ENCODE measurements at regions not wholly inside any gene's neighbourhood (a gene's known extent, or its start where the extent isn't known, plus 50 kb on each side); places are given as distances from the start of the nearest gene placed in this dataset.

DNA sequence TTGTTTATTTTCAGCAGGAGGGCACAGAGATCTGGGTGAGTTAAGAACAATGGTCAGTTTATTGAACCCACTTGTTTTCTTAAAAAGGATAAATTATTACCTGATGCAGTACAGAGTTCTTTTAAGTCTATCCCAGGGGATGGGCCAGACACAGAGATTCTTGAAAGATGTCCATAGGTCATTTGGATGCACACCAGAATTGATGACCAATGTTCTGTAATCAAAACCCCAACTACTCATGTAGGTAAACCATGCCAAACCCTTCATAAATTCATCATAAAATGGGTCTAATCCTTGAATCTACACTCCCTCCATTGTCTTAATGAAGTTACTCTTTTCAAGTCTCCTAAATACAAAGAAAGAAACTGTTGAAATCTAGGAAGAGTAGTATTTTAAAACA lies 273.0 kb upstream of the COL8A1 start:
- intact Hi-C loops (cut with DNase I) = no loop called here
- Histone ChIP-seq H3K27ac (no peak overlapping the region), H3K36me3 (no peaks in the 10 kb centered on the region), H3K9me3 (no peaks in the 10 kb centered on the region), H3K27me3 (ENCODE audit: low read depth) (no peaks in the 10 kb centered on the region), H3K4me1 (no peaks in the 10 kb centered on the region), H3K4me3 (no peak overlapping the region)
- no peak for DNase-seq
- no peak for ATAC-seq
- TF ChIP-seq, protein P1, sequence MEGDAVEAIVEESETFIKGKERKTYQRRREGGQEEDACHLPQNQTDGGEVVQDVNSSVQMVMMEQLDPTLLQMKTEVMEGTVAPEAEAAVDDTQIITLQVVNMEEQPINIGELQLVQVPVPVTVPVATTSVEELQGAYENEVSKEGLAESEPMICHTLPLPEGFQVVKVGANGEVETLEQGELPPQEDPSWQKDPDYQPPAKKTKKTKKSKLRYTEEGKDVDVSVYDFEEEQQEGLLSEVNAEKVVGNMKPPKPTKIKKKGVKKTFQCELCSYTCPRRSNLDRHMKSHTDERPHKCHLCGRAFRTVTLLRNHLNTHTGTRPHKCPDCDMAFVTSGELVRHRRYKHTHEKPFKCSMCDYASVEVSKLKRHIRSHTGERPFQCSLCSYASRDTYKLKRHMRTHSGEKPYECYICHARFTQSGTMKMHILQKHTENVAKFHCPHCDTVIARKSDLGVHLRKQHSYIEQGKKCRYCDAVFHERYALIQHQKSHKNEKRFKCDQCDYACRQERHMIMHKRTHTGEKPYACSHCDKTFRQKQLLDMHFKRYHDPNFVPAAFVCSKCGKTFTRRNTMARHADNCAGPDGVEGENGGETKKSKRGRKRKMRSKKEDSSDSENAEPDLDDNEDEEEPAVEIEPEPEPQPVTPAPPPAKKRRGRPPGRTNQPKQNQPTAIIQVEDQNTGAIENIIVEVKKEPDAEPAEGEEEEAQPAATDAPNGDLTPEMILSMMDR (IDR thresholded peaks at IDR 0.05) = no peak

- H3K27ac ChIP-seq = no peak overlapping the region
- H3K36me3 ChIP-seq = no peaks in the 10 kb centered on the region
- H3K9me3 ChIP-seq = no peaks in the 10 kb centered on the region
- intact Hi-C loops (cut with DNase I) = no loop called here
- no peaks in the 10 kb centered on the region for H3K4me1 ChIP-seq
- DNase-seq (no peak), ATAC-seq (no peak)
- TF ChIP-seq, protein P1 (IDR thresholded peaks at IDR 0.05) = no peak
- H3K4me3 ChIP-seq = no peak overlapping the region
- no peaks in the 10 kb centered on the region for H3K27me3 ChIP-seq (ENCODE audit: low read depth)
These were observed 281.3 kb upstream of the COL8A1 start for GRCh38 chr3:99357131-99357530.

DNA sequence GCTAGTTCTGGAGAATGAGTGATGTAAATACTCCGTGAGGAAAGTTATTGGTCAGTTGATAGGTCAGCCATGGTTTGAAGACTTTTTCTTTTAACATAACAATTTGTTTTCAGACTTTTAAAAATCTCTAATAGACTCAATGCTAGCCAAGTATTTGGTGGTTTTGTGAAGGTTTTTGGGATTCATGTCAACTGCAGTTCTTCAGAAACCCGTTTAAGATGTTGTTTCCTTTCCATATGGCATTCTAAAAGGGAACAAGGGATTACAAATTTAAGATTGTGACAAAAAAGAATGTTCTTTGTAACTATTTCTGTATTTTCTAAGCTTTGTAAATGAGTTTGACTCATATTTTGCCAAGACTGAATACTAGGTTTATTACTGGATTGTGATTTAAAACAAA lies 281.7 kb upstream of the COL8A1 start:
- Histone ChIP-seq H3K27ac (no peak overlapping the region), H3K36me3 (no peaks in the 10 kb centered on the region), H3K4me3 (no peak overlapping the region), H3K9me3 (no peaks in the 10 kb centered on the region), H3K4me1 (no peaks in the 10 kb centered on the region), H3K27me3 (ENCODE audit: low read depth) (no peaks in the 10 kb centered on the region)
- intact Hi-C loops (cut with DNase I) = no loop called here
- TF ChIP-seq, protein P1 (IDR thresholded peaks at IDR 0.05) = no peak
- ATAC-seq = no peak
- no peak for DNase-seq

GRCh38 chr3:99355465-99355864 lies 282.9 kb upstream of the COL8A1 start:
- Histone ChIP-seq H3K4me1 (no peaks in the 10 kb centered on the region), H3K27me3 (ENCODE audit: low read depth) (no peaks in the 10 kb centered on the region), H3K9me3 (no peaks in the 10 kb centered on the region), H3K36me3 (no peaks in the 10 kb centered on the region), H3K4me3 (no peak overlapping the region), H3K27ac (no peak overlapping the region)
- DNase-seq (no peak), ATAC-seq (no peak)
- TF ChIP-seq, protein P1 (IDR thresholded peaks at IDR 0.05) = no peak
- intact Hi-C loops (cut with DNase I) = no loop called here

GRCh38 chr3:99352811-99353210 lies 285.6 kb upstream of the COL8A1 start:
- ATAC-seq (no peak), DNase-seq (no peak)
- TF ChIP-seq, protein P1 (IDR thresholded peaks at IDR 0.05) = no peak
- intact Hi-C loops (cut with DNase I) = no loop called here
- Histone ChIP-seq H3K4me3 (no peak overlapping the region), H3K27ac (no peak overlapping the region), H3K36me3 (no peaks in the 10 kb centered on the region), H3K9me3 (no peaks in the 10 kb centered on the region), H3K4me1 (no peaks in the 10 kb centered on the region), H3K27me3 (ENCODE audit: low read depth) (no peaks in the 10 kb centered on the region)

- Histone ChIP-seq H3K4me3 (no peak overlapping the region), H3K36me3 (no peaks in the 10 kb centered on the region), H3K9me3 (no peaks in the 10 kb centered on the region), H3K4me1 (no peaks in the 10 kb centered on the region), H3K27me3 (ENCODE audit: low read depth) (no peaks in the 10 kb centered on the region), H3K27ac (no peak overlapping the region)
- DNase-seq = no peak
- no peak for ATAC-seq
- intact Hi-C loops (cut with DNase I) = no loop called here
- TF ChIP-seq, protein P1 (IDR thresholded peaks at IDR 0.05) = no peak
These were observed 287.3 kb upstream of the COL8A1 start for GRCh38 chr3:99351122-99351521.
